ENCODE measurements at regions not wholly inside any gene's neighbourhood (a gene's known extent, or its start where the extent isn't known, plus 50 kb on each side); places are given as distances from the start of the nearest gene placed in this dataset.

- H3K27me3 ChIP-seq = no peaks in the 10 kb centered on the region
- DNase-seq = no peak
- no peak overlapping the region for H3K4me3 ChIP-seq (ENCODE audit: low read depth, low read length)
- H3K36me3 ChIP-seq = no peaks in the 10 kb centered on the region
- H3K9me3 ChIP-seq = no peaks in the 10 kb centered on the region
- TF ChIP-seq CTCF (IDR thresholded peaks at IDR 0.05; ENCODE audit: low read depth, low read length) = no peak
- H3K4me1 ChIP-seq = no peaks in the 10 kb centered on the region
Observed at GRCh38 chr6:103255132-103255531, 1604.6 kb downstream of the HACE1 start.

GRCh38 chr6:103236923-103237322 is 1622.8 kb downstream of the HACE1 start:
- Histone ChIP-seq H3K9me3 (no peaks in the 10 kb centered on the region), H3K4me1 (no peaks in the 10 kb centered on the region), H3K4me3 (ENCODE audit: low read depth, low read length) (no peak overlapping the region), H3K27me3 (no peaks in the 10 kb centered on the region), H3K36me3 (no peaks in the 10 kb centered on the region)
- TF ChIP-seq CTCF (IDR thresholded peaks at IDR 0.05; ENCODE audit: low read depth, low read length) = no peak
- no peak for DNase-seq

- Histone ChIP-seq H3K9me3 (no peaks in the 10 kb centered on the region), H3K27me3 (no peaks in the 10 kb centered on the region), H3K4me3 (ENCODE audit: low read depth, low read length) (no peak overlapping the region), H3K36me3 (no peaks in the 10 kb centered on the region), H3K4me1 (no peaks in the 10 kb centered on the region)
- DNase-seq = no peak
- no peak for TF ChIP-seq CTCF (IDR thresholded peaks at IDR 0.05; ENCODE audit: low read depth, low read length)
Observed at GRCh38 chr6:103231181-103231580, 1628.5 kb downstream of the HACE1 start.

GRCh38 chr6:103215847-103216246 is 1643.9 kb downstream of the HACE1 start:
- no peak for TF ChIP-seq CTCF (IDR thresholded peaks at IDR 0.05; ENCODE audit: low read depth, low read length)
- Histone ChIP-seq H3K4me3 (ENCODE audit: low read depth, low read length) (no peak overlapping the region), H3K9me3 (no peaks in the 10 kb centered on the region), H3K4me1 (no peaks in the 10 kb centered on the region), H3K36me3 (no peaks in the 10 kb centered on the region), H3K27me3 (no peaks in the 10 kb centered on the region)
- no peak for DNase-seq

GRCh38 chr6:103210686-103211085 is 1649.0 kb downstream of the HACE1 start:
- no peaks in the 10 kb centered on the region for H3K36me3 ChIP-seq
- H3K4me1 ChIP-seq = no peaks in the 10 kb centered on the region
- TF ChIP-seq CTCF (IDR thresholded peaks at IDR 0.05; ENCODE audit: low read depth, low read length) = no peak
- no peaks in the 10 kb centered on the region for H3K27me3 ChIP-seq
- DNase-seq = no peak
- no peaks in the 10 kb centered on the region for H3K9me3 ChIP-seq
- no peak overlapping the region for H3K4me3 ChIP-seq (ENCODE audit: low read depth, low read length)

- 0 out of 2 replicates have a peak, but pooled peaks cover 3% of the 10 kb centered on the region for H3K4me1 ChIP-seq
- TF ChIP-seq CTCF (IDR thresholded peaks at IDR 0.05; ENCODE audit: low read depth, low read length) = no peak
- no peaks in the 10 kb centered on the region for H3K27me3 ChIP-seq
- H3K9me3 ChIP-seq = no peaks in the 10 kb centered on the region
- DNase-seq = no peak
- H3K4me3 ChIP-seq (ENCODE audit: low read depth, low read length) = no peak overlapping the region
- no peaks in the 10 kb centered on the region for H3K36me3 ChIP-seq
Observed at GRCh38 chr6:103198386-103198785, 1661.3 kb downstream of the HACE1 start.

Measured in BE2C (cell line).